ENCODE measurements at regions not wholly inside any gene's neighbourhood (a gene's known extent, or its start where the extent isn't known, plus 50 kb on each side); places are given as distances from the start of the nearest gene placed in this dataset.

GRCh38 chr13:65166675-65167074, 2063.5 kb downstream of the PCDH9 start:
- no peak for DNase-seq
- no peak overlapping the region for H3K27ac ChIP-seq
- H3K9me3 ChIP-seq, result no peaks in the 10 kb centered on the region
- no peak for TF ChIP-seq POLR2A (IDR thresholded peaks at IDR 0.05)
- TF ChIP-seq CTCF (IDR thresholded peaks at IDR 0.05), result no peak
- H3K27me3 ChIP-seq, result no peaks in the 10 kb centered on the region
- WGBS, 2 donors, result 63 to 70% methylated on average over 3 of the region's 3 CpGs
- intact Hi-C loops (cut with DNase I), result no loop called here
- no peaks in the 10 kb centered on the region for H3K4me1 ChIP-seq
- no peak overlapping the region for H3K4me3 ChIP-seq
- no peaks in the 10 kb centered on the region for H3K36me3 ChIP-seq (replicated peaks in 1 of 2; ENCODE audit: insufficient read depth in 1 of 2, low read depth in 2 of 2)
- no peak for ATAC-seq

- WGBS, 2 donors, result 37 to 38% methylated on average over 3 of the region's 3 CpGs
- no peak for ATAC-seq
- Histone ChIP-seq H3K4me1 (no peaks in the 10 kb centered on the region), H3K27ac (no peak overlapping the region), H3K27me3 (no peaks in the 10 kb centered on the region), H3K4me3 (no peak overlapping the region), H3K36me3 (replicated peaks in 1 of 2; ENCODE audit: insufficient read depth in 1 of 2, low read depth in 2 of 2) (no peaks in the 10 kb centered on the region), H3K9me3 (no peaks in the 10 kb centered on the region)
- TF ChIP-seq POLR2A (IDR thresholded peaks at IDR 0.05), result no peak
- TF ChIP-seq CTCF (IDR thresholded peaks at IDR 0.05), result no peak
- intact Hi-C loops (cut with DNase I), result no loop called here
- DNase-seq, result no peak
Measured at GRCh38 chr13:65159803-65160202, 2070.3 kb downstream of the PCDH9 start.

GRCh38 chr13:65155861-65156260, 2074.3 kb downstream of the PCDH9 start:
- ATAC-seq, result no peak
- TF ChIP-seq CTCF (IDR thresholded peaks at IDR 0.05) (no peak), POLR2A (IDR thresholded peaks at IDR 0.05) (no peak)
- Histone ChIP-seq H3K4me1 (no peaks in the 10 kb centered on the region), H3K27ac (no peak overlapping the region), H3K4me3 (no peak overlapping the region), H3K36me3 (replicated peaks in 1 of 2; ENCODE audit: insufficient read depth in 1 of 2, low read depth in 2 of 2) (no peaks in the 10 kb centered on the region), H3K27me3 (no peaks in the 10 kb centered on the region), H3K9me3 (no peaks in the 10 kb centered on the region)
- intact Hi-C loops (cut with DNase I), result no loop called here
- WGBS, 2 donors, result 66 to 67% methylated on average over 2 of the region's 2 CpGs
- DNase-seq, result no peak

- DNase-seq (no peak), ATAC-seq (no peak)
- Histone ChIP-seq H3K27ac (no peak overlapping the region), H3K4me1 (no peaks in the 10 kb centered on the region), H3K27me3 (no peaks in the 10 kb centered on the region), H3K9me3 (no peaks in the 10 kb centered on the region), H3K36me3 (replicated peaks in 1 of 2; ENCODE audit: insufficient read depth in 1 of 2, low read depth in 2 of 2) (no peaks in the 10 kb centered on the region), H3K4me3 (no peak overlapping the region)
- WGBS, 2 donors, result 67% methylated on average over 5 of the region's 5 CpGs
- TF ChIP-seq CTCF (IDR thresholded peaks at IDR 0.05), result no peak
- TF ChIP-seq POLR2A (IDR thresholded peaks at IDR 0.05), result no peak
- intact Hi-C loops (cut with DNase I), result no loop called here
Measured at GRCh38 chr13:65154661-65155447, 2075.3 kb downstream of the PCDH9 start.

- Histone ChIP-seq H3K4me1 (no peaks in the 10 kb centered on the region), H3K9me3 (no peaks in the 10 kb centered on the region), H3K4me3 (no peak overlapping the region), H3K27me3 (no peaks in the 10 kb centered on the region), H3K36me3 (replicated peaks in 1 of 2; ENCODE audit: insufficient read depth in 1 of 2, low read depth in 2 of 2) (no peaks in the 10 kb centered on the region), H3K27ac (no peak overlapping the region)
- intact Hi-C loops (cut with DNase I), result no loop called here
- TF ChIP-seq POLR2A (IDR thresholded peaks at IDR 0.05), result no peak
- TF ChIP-seq CTCF (IDR thresholded peaks at IDR 0.05), result no peak
- ATAC-seq (no peak), DNase-seq (no peak)
- 87 to 89% methylated on average over 23 to 32 of the region's 37 CpGs for WGBS, 2 donors
Measured at GRCh38 chr13:65149687-65150086, 2080.4 kb downstream of the PCDH9 start.
